CD4-positive, alpha-beta T cell treated with Interleukin-15 for 4 hours (primary cell): ENCODE measurements at regions not wholly inside any gene's neighbourhood (a gene's known extent, or its start where the extent isn't known, plus 50 kb on each side); places are given as distances from the start of the nearest gene placed in this dataset.
"Not testable (repeated sequence)": the region's sequence is repeated elsewhere in the genome, so short reads cannot be mapped to it uniquely, and the experiment has no call there.

Experiments used
- DNase-seq: peaks from one replicate; pipeline ENCODE4 v3.0.0-alpha.2; 2020; ENCODE audit warnings: low spot score

- not testable (repeated sequence) for DNase-seq
These were observed 54.9 kb upstream of the NBPF12 start for GRCh38 chr1:146883190-146883589.

DNA sequence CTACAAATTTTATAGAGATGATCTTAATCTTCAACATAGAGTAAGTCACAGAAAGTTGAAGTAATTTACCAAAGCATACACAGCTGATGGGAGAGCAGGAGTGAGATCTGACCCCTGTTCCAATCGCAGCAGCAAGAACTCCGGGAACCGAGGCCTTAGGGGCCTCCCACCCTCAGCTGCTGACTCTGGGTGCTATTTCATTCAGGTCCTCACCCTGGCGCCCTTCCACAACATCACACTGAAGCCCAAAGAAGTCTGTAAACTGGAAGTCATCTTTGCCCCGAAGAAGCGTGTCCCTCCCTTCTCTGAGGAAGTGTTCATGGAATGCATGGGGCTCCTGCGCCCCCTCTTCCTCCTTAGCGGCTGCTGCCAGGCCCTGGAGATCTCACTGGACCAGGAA, 57.0 kb upstream of the NBPF12 start:
- not testable (repeated sequence) for DNase-seq

DNA sequence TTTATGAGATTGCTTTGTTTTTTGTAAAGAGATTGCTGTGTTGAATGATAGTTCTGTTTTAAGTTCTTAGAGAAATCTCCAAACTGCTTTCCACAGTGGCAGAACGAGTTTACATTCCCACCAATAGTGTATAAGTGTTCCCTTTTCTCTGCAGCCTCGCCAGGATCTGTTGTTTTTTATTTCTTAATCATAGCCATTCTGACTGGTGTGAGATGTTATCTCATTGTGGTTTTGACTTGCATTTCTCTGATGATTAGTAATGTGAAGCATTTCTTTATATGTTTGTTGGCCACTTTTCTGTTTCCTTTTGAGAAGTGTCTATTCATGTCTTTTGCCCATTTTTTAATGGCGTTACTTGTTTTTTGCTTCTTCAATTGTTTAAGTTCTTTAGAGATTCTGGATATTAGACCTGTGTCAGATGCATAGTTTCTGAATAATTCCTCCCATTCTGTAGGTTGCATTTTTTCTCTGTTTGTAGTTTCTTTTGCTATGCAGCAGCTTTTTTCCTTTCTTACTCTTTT, 74.3 kb upstream of the NBPF12 start:
- DNase-seq, result not testable (repeated sequence)

DNA sequence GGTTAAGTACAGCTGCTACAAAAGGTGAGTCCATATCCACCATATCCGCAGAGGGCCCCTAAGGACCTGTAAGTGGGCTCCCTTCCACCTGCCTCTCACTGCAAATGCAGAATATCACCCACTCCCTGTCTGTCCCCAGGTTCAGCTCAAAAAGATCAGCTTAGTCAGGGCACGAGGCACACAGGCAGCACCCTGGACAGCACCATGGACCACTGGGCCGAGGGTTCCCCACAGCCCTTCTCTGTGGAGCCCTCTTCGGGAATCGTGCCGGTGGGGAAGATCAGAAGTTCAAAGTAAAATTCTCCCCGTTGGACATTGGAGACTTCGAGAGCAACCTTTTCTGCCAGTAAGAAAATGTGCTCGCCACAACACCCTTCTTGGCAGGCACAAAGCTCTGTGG, 85.0 kb upstream of the NBPF12 start:
- DNase-seq, result not testable (repeated sequence)

DNA sequence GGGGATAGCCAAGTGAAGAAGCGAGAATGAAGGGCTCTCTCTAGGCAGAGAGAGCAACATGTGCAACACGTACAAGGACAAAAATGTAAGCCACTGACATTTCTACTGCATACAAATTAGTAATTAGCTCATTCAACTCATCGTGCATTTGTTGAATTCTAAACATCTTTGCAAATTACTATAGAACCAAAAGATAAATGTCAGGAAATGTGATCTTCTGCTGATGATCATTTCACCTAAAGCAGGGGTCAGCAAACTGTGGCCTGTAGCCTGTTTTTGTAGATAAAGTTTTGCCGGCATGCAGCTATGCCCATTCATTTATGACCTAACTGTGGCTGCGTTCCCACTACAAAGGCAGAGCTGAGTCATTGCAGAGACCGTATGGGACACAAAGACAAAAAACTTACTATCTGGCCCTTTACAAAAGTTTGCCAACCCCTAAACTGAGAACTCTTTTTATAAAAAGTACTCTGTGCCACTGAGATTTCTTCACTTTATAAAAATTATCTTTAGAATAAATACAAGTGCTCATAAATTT, 87.7 kb upstream of the NBPF12 start:
- not testable (repeated sequence) for DNase-seq

- not testable (repeated sequence) for DNase-seq
These were observed 99.4 kb upstream of the NBPF12 start for GRCh38 chr1:146838725-146839124.

GRCh38 chr1:146826957-146827356, 111.2 kb upstream of the NBPF12 start:
- not testable (repeated sequence) for DNase-seq

DNA sequence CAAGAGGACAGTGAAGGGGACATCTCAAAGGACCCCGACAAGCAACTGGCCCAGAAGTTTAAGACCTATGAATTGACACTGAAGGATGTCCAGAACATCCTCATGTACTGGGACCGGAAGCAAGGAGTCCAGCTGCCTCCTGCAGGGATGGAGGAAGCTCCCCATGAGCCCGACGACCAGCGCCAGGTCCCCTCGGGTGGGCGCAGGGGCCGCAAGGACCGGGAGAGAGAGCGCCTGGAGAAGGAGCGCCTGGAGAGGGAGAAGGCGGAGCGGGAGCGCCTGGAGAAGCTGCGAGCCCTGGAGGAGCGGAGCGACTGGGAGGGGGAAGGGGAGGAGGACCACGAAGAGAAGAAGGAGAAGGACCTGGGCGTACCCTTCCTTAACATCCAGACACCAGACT, 143.9 kb upstream of the NBPF12 start:
- not testable (repeated sequence) for DNase-seq

GRCh38 chr1:146792725-146793124, 145.4 kb upstream of the NBPF12 start:
- DNase-seq, result not testable (repeated sequence)

DNA sequence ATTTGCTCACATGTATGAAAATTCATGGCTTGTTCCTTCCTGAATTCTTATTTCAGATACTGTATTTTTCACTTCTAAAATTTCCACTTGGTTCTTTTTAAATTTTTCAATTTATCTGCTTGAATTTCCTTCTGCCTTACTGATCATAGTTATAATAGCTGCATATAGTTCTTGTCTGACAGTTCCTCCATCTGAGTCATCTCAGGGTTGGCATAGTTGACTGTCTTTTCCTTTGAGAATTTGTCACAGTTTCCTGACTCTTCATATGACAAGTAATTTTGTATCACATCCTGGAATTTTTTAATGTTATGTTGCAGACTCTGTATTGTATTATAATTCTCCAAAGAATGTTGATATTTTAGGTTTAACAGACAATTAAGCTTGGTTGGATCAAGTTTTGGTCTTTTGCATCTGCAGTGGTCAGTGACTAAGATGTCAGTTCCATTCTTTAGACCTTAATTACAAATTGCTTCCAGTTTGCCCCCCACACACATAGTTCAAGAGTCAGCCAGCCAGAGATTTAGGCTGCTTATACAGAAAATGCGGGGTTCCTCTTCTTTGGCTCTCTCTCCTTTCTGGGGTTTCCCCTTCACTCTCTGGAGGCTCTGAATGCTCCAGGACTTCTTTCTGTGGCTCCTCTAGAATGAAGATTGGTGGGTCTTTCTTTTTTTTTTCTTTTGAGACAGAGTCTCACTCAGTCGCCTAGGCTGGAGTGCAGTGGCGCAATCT, 153.7 kb upstream of the NBPF12 start:
- not testable (repeated sequence) for DNase-seq

- DNase-seq, result not testable (repeated sequence)
These were observed 156.9 kb upstream of the NBPF12 start for GRCh38 chr1:146781235-146781634.

DNA sequence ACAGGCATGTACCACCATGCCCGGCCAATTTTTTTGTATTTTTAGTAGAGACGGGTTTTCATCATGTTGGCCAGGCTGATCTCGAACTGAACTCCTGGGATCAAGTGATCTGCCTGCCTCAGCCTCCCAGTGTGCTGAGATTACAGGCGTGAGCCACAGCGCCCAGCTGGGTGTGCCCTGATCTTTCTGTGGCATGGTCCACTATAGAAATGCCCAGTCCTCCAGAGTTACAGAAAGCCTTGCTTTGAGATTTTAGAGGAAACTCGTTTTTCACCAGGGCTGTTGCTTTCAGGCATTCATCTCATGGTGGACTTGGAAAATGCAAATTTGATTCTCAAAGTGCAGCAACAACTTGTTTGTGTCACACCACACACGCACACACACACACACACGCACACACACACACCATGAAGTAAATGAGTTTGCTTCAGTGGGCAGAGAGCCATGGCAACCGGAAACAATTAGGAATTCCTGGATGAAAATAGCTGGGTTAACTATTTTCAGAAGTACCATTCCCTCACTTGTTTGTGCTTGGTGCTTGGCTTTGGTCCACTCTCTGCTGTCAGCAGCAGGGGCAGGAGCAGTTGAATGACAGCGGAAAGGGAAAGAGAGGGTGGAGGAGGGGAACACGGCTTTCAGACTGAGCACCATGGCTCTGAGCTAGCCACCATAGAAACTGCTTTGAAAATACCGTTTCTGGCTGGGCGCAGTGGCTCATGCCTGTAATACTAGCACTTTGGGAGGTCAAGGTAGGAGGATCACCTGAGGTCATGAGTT, 160.1 kb upstream of the NBPF12 start:
- DNase-seq, result not testable (repeated sequence)

- DNase-seq, result not testable (repeated sequence)
These were observed 163.1 kb upstream of the NBPF12 start for GRCh38 chr1:146774988-146775387.

- not testable (repeated sequence) for DNase-seq
These were observed 163.9 kb upstream of the NBPF12 start for GRCh38 chr1:146774271-146774670.

DNA sequence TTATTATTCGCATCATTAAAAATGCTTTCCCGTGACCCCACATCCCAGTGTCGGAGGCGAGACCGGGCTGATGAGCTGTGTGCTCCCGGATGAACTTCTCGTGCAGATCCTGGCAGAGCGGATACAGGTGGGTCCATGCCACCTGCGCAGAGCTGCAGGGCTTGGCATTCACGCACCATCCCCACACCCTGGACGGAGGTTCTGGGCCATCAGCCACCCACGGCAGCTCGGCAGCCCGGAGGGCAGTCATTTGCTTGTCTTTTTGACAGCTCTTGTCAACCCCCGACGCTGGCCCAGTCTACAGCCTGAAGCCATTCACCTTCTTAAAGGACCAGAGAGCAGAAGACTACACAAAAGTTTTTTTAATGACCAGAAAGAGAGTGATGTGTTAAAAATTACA, 166.7 kb upstream of the NBPF12 start:
- DNase-seq, result not testable (repeated sequence)

DNA sequence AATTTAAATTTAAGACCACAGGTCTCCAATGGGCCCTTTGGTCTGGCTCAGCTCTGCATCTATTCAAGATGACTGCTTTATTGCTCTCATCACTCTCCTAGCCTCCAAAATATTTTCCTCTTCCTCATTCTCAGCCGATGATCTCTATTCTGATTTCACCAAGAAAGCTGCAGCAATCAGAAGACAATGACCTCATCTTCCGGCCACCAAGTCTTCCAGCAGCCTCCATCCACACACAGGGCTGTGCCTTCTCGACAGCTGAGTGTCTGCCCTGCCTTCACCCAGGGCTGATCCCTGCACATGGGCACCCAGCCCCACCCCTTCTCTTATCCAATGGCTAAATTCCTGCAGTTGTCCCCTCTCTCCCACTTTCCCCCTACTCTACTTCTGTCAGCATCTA, 167.1 kb upstream of the NBPF12 start:
- not testable (repeated sequence) for DNase-seq

GRCh38 chr1:146763234-146763633, 174.9 kb upstream of the NBPF12 start:
- not testable (repeated sequence) for DNase-seq

DNA sequence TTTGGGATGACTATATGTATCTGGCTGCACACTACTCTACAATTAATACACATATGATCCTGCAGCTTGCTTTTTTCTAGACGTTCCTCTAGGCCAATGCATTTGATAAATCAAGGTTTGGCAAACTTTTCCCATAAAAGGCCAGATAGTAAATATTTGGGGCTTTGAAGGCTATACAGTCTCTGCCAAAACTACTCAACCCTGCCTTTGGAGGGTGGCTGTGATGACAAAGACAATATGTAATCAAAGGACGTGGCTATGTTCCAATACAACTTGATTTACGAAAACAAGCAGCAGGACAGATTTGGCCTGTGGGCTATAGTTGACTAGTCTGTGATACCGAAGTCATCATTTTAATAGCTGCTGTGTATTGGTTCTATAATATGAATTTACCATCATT, 181.3 kb upstream of the NBPF12 start:
- DNase-seq, result not testable (repeated sequence)

DNA sequence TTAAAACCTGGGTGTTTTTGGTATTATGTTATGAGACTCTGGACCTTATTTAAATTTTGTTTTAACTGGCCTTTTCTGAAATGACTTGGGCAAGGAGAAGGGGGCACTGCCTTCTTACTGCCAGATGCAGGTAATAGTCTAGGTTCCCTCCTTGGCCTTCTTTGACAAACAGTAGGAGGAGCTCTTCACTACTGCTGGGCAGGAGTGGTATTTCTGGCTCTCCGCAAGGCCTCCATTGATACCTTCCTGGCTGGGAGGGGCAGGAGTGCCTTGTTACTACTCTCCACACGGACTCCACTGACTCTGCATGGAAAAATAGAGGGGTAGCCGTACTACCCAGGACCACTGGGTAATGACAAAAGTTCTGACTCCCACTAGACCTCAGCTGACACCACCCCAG, 189.4 kb upstream of the NBPF12 start:
- DNase-seq, result not testable (repeated sequence)

- DNase-seq, result not testable (repeated sequence)
These were observed 206.0 kb upstream of the NBPF12 start for GRCh38 chr1:146731981-146732680.

DNA sequence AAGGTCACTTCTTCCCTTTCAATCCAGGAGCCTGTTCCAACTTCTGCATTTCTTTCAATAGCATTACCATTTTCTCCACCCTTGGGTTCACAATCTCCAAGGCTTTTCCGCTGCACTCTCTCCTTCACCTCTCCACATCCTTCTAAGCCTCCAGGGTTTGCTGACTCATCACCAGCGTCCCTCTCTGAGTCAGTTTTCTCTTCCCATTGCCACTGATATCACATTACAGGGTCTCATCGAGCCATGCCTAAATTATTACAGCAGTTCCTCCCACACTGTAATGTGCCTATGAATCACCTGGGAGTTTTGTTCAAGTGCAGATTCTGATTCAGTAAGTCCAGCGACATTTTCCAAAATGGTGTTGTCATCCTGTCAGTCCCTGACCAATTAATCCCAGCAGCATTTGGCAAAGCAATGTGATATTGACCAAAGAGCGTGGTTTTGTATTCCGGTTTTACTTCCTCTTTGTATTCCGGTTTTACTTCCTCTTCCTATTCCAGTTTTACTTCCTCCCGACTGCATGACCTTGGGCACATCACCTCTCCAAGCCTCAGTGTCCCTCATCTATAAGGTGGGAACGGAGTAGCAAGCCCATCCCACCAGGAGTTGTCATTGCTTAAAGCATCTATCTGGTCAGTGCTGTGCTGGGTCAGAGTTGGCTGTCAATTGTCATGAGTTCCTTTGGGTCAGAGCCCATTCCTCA, 208.3 kb upstream of the NBPF12 start:
- not testable (repeated sequence) for DNase-seq
